SK-N-SH treated with all-trans-retinoic acid at 6 μM for 48 hours (cell line): ENCODE measurements at regions not wholly inside any gene's neighbourhood (a gene's known extent, or its start where the extent isn't known, plus 50 kb on each side); places are given as distances from the start of the nearest gene placed in this dataset.

Experiments
- ESRRG ChIP-seq: fragments of 250-450 bp; sonication (Bioruptor Pico); IDR thresholded peaks from 2 replicates; pipeline ENCODE4 v1.6.1; 2021; ENCODE audit warnings: mild to moderate bottlenecking
- GLIS3 ChIP-seq: fragments of 250-450 bp; sonication (Bioruptor Pico); IDR thresholded peaks from 2 replicates; pipeline ENCODE4 v1.5.0; 2020; ENCODE audit warnings: mild to moderate bottlenecking, moderate library complexity
- ISL1 ChIP-seq: fragments of 250-450 bp; sonication (Bioruptor Pico); IDR thresholded peaks from 2 replicates; pipeline ENCODE4 v2.1.2; 2022; ENCODE audit warnings: mild to moderate bottlenecking, moderate library complexity
- OSR1 ChIP-seq: fragments of 250-450 bp; sonication (Bioruptor Pico); IDR thresholded peaks from 2 replicates; pipeline ENCODE4 v1.8.0; 2022; ENCODE audit warnings: moderate library complexity, mild to moderate bottlenecking, inconsistent platforms
- PATZ1 ChIP-seq: fragments of 250-450 bp; sonication (Bioruptor Pico); IDR thresholded peaks from 2 replicates; pipeline ENCODE4 v1.8.0; 2020; ENCODE audit warnings: mild to moderate bottlenecking, moderate library complexity, borderline replicate concordance
- RARB ChIP-seq: fragments of 250-450 bp; sonication (Bioruptor Pico); IDR thresholded peaks from 2 replicates; pipeline ENCODE4 v1.8.0; 2021; ENCODE audit warnings: mild to moderate bottlenecking, moderate library complexity
- SNAI2 ChIP-seq: fragments of 250-450 bp; sonication (Bioruptor Pico); IDR thresholded peaks from 2 replicates; pipeline ENCODE4 v1.5.0; 2020; ENCODE audit warnings: mild to moderate bottlenecking, moderate library complexity
- TCF4 ChIP-seq: fragments of 250-450 bp; sonication (Bioruptor Pico); IDR thresholded peaks from 2 replicates; pipeline ENCODE4 v1.8.0; 2021; ENCODE audit warnings: mild to moderate bottlenecking, moderate library complexity, borderline replicate concordance
- TOX ChIP-seq: fragments of 250-450 bp; sonication (Bioruptor Pico); IDR thresholded peaks from 2 replicates; pipeline ENCODE4 v1.8.0; 2021; ENCODE audit warnings: mild to moderate bottlenecking, moderate library complexity, borderline replicate concordance

DNA sequence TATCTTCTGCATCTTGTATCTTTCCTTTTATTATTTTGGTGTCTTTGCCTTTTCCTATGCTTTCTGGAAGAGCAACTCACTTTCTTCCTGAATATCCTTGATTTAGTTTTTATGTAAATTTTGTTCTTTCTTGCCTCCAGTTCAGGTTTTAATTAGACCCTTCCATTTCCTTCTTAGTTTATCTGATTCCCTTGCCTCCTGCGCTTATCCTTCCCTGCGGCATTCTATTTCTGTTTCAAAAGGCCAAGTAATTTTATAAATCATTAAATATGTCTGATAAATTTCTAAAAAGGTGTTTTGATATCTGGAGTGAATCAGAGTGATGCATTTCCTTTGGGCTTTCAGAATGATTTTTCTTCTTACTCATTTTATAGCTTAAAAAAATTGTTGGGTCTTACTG, 167.7 kb upstream of the WDR11 start:
- TF ChIP-seq GLIS3 (CRISPR knock-in tag), result no peak
- no peak for TF ChIP-seq OSR1
- no peak for TF ChIP-seq TOX (CRISPR knock-in tag)
- TF ChIP-seq TCF4, result no peak
- TF ChIP-seq ESRRG, result no peak
- no peak for TF ChIP-seq ISL1 (CRISPR knock-in tag)
- TF ChIP-seq PATZ1, result no peak
- TF ChIP-seq RARB (CRISPR knock-in tag), result no peak
- TF ChIP-seq SNAI2 (CRISPR knock-in tag), result no peak
